Thymus (tissue), 11 donors: ENCODE measurements at regions not wholly inside any gene's neighbourhood (a gene's known extent, or its start where the extent isn't known, plus 50 kb on each side); places are given as distances from the start of the nearest gene placed in this dataset.

Experiments
- DNase-seq, 9 donors: peaks; one replicate each; pipeline ENCODE4 v3.0.0-alpha.2; 2013; ENCODE audit warnings: low spot score in 9 of 9, low read depth in 6 of 9, missing footprints in 1 of 9
- H3K27ac ChIP-seq, 2 donors: one replicate each; pipeline ENCODE4 v1.5.1; 2013; ENCODE audit warnings: control low read depth in 1 of 2, low read depth in 1 of 2, low read length in 1 of 2, mild to moderate bottlenecking in 1 of 2, moderate library complexity in 1 of 2
- H3K27me3 ChIP-seq, 2 donors: one replicate each; pipeline ENCODE4 v1.5.1; 2013; ENCODE audit warnings: low read length in 1 of 2; ENCODE audit not compliant: control insufficient read depth in 2 of 2, insufficient read depth in 1 of 2
- H3K36me3 ChIP-seq, 2 donors: one replicate each; pipeline ENCODE4 v1.5.1; 2013; ENCODE audit warnings: low read length in 1 of 2, mild to moderate bottlenecking in 1 of 2, moderate library complexity in 1 of 2; ENCODE audit not compliant: control insufficient read depth in 2 of 2, insufficient read depth in 2 of 2
- H3K4me1 ChIP-seq, 2 donors: one replicate each; pipeline ENCODE4 v1.5.1; 2013; ENCODE audit warnings: low read length in 2 of 2; ENCODE audit not compliant: control insufficient read depth in 2 of 2, insufficient read depth in 2 of 2
- H3K4me3 ChIP-seq, 2 donors: one replicate each; pipeline ENCODE4 v1.5.1; 2013; ENCODE audit warnings: low read length in 2 of 2, control low read depth in 1 of 2, mild to moderate bottlenecking in 1 of 2
- H3K9me3 ChIP-seq, 2 donors: one replicate each; pipeline ENCODE4 v1.5.1; 2013; ENCODE audit warnings: low read length in 1 of 2, mild to moderate bottlenecking in 1 of 2; ENCODE audit not compliant: control insufficient read depth in 2 of 2, insufficient read depth in 1 of 2
- WGBS: extraction: QIAGEN DNeasy Blood & Tissue Kit; methylation state at CpG from one replicate; pipeline ENCODE4 v1.1.7; 2013; 5-methylcytosine and 5-hydroxymethylcytosine counted together
- donor health status: healthy.

DNA sequence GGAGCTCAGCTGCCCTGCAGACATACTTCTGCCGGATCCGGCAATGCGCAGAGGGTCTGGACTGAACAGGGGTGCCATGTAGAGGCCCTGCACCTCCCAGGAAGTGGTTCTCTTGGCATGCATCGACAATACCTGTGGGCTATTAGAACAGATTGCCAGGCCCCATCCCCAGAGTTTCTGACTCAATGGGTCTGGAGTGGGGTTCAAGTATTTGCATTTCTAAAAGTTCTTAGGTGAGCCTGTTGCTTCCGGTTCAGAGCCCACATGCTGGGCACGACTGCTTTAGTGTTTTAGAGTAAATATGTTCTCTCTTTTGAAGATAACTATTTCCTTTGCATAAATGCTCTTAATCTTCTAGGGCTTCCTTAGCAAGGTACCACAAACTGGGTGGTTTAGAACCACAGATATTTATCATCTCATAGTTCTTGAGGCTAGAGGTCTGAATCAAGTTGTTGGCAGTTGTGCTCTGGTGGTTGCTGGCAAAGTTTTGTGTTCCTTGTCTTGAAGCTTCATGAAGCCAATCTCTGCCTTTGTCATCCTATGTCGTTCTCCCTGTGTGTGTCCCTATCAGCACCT is 435.5 kb downstream of the TCERG1L start:
- H3K27ac ChIP-seq, result no peak overlapping the region
- no peaks in the 10 kb centered on the region for H3K36me3 ChIP-seq
- no peaks in the 10 kb centered on the region for H3K27me3 ChIP-seq
- no peak overlapping the region for H3K4me3 ChIP-seq
- DNase-seq, result no peak
- H3K4me1 ChIP-seq, result no peaks in the 10 kb centered on the region
- H3K9me3 ChIP-seq, result no peaks in the 10 kb centered on the region
- WGBS, result 80% methylated on average over 7 of the region's 7 CpGs

DNA sequence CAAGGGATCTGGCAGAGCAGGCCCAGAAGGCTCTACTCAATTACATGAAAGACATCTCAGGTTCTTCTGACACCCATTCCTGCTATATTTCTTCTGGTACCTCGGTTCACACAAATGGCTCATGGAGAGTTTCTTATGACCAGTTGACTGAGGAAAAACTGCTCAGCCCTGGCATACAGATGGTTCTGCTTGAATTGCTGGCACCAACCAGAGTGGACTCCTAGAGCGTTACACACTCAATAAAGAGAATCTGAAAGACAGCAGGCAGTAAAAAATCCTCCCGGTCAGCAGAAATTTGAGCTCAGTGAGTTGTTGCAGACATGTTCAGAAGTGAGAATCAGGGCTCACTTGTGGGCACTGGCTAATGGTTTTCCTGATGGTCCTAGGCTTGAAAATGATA is 434.4 kb downstream of the TCERG1L start:
- Histone ChIP-seq H3K36me3 (no peaks in the 10 kb centered on the region), H3K4me1 (no peaks in the 10 kb centered on the region), H3K9me3 (no peaks in the 10 kb centered on the region), H3K27me3 (no peaks in the 10 kb centered on the region), H3K27ac (no peak overlapping the region), H3K4me3 (no peak overlapping the region)
- WGBS, result 84% methylated on average over 3 of the region's 3 CpGs
- no peak for DNase-seq

DNA sequence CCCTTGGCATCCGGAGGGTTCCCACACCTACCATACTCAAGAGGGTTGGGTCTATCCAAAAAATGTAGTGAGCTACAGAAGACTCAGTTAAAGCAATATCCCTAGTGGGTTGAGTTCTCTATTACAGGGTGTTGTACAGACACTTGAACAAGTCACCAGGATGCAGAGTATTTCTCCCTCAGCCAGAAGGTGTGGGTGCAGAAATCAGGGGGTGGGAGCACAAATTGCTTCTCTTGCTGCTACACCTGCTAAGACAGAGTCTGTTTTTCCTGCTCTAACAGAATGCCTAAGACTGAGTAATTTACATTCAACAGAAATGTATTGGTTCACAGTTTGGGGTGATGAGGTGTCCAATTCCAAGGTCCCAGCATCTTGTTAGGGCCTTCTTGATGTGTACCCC is 433.4 kb downstream of the TCERG1L start:
- H3K27ac ChIP-seq, result no peak overlapping the region
- H3K4me1 ChIP-seq, result no peaks in the 10 kb centered on the region
- no peak overlapping the region for H3K4me3 ChIP-seq
- H3K9me3 ChIP-seq, result no peaks in the 10 kb centered on the region
- no peaks in the 10 kb centered on the region for H3K27me3 ChIP-seq
- no peaks in the 10 kb centered on the region for H3K36me3 ChIP-seq
- no peak for DNase-seq
- WGBS, result 98% methylated on average over 1 of the region's 1 CpG

DNA sequence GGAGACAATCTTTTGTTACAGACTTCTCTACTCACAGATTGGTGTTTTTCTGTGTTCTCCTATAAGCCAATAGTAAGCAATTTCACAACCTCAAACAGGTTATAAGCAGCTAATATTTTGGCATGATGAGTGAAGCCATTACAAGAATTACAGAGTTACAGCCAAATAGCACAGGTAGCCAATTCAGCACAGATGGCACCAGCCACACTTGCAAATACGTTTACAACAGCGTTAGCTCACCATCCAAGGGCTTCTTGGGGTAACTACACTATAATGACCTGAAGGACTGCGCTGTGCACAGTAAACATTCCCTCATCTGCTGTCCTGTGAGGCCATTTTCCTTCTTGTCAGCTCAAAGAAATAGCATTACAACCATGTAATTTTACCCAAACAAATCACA is 428.6 kb downstream of the TCERG1L start:
- no peaks in the 10 kb centered on the region for H3K9me3 ChIP-seq
- H3K36me3 ChIP-seq, result no peaks in the 10 kb centered on the region
- peaks cover 0 to 2% of the 10 kb centered on the region in 2 donors for H3K27me3 ChIP-seq
- WGBS, result 81% methylated on average over 3 of the region's 3 CpGs
- peaks cover 0 to 2% of the 10 kb centered on the region in 2 donors for H3K4me1 ChIP-seq
- H3K27ac ChIP-seq, result no peak overlapping the region
- DNase-seq, result no peak
- no peak overlapping the region for H3K4me3 ChIP-seq

DNA sequence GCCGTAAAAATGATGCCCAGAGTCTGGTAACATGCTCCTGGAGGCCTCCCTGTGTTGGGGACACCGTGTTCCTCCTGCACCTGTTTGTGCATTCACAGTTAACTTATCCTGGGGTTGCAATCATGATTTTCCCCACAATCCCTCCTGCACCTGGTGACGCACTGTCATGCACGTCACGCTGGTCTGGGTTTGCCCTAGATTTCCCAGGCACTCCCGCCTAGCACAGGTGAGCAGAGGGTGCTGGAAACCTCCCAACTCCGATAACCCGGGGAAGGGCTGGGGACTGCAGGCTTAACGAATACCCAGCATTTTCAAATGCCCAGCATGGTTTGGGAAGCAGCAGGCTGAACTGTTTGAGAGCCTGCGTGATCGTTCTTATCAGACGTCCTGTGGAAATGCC is 427.1 kb downstream of the TCERG1L start:
- Histone ChIP-seq H3K36me3 (no peaks in the 10 kb centered on the region), H3K27me3 (peaks cover 0 to 2% of the 10 kb centered on the region in 2 donors), H3K9me3 (no peaks in the 10 kb centered on the region), H3K4me3 (no peak overlapping the region), H3K27ac (no peak overlapping the region), H3K4me1 (peaks cover 0 to 2% of the 10 kb centered on the region in 2 donors)
- 80% methylated on average over 12 of the region's 12 CpGs for WGBS
- no peak for DNase-seq

DNA sequence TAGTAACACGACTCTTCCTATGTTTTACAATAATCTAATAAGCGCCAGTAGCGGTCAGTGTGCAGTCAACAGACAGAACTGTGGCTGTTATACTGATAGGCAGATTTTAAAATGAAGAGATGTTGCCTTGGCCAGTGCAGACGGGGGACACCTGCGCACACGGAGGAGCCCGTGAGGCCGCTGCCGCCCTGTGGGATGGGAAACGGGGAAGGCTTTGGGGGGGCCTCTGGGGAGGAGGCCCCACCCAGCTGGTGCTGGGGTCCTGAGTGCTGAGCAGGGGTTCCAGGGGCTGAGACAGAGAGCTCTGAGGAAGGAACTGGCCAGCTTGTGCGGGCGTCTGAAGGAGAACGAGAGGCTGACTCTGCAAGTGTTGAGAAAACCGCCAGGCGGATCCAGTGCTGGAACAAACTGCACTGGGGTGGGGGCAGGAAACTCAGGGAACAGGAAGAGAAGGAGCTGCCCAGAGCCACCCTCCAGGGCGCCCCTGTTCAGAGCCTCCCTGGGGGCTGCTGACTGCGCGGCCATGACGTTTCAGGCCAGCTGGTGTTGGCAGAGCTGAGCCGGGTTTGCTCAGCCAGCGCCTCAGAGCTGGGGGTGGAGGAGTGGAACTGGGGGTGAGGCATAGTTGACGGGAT is 426.4 kb downstream of the TCERG1L start:
- no peak overlapping the region for H3K4me3 ChIP-seq
- DNase-seq, result no peak
- H3K36me3 ChIP-seq, result no peaks in the 10 kb centered on the region
- no peak overlapping the region for H3K27ac ChIP-seq
- WGBS, result 47% methylated on average over 22 of the region's 22 CpGs
- no peaks in the 10 kb centered on the region for H3K9me3 ChIP-seq
- peaks cover 0 to 2% of the 10 kb centered on the region in 2 donors for H3K4me1 ChIP-seq
- H3K27me3 ChIP-seq, result peaks cover 0 to 2% of the 10 kb centered on the region in 2 donors

DNA sequence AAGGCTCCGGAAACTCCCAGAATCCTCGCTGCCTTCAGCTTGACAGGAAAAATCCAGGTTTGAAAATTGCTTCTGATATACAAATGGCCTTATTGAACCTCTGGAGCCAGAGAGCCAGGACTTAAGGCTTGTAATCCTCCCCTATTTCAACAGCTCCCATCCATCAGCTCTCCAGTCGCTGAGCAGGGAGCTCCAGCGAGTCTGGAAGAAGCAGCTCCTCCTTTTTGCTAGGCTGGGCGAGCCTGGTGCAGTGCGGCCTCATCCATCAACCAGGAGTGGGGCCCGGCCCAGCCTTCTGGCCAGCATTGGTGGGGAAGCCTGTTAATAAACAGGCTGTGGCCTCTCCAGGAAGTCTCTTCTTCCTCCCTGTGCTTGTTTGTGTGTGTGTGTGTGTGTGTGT is 424.4 kb downstream of the TCERG1L start:
- no peak for DNase-seq
- Histone ChIP-seq H3K4me3 (no peak overlapping the region), H3K27ac (no peak overlapping the region), H3K27me3 (peaks cover 0 to 2% of the 10 kb centered on the region in 2 donors), H3K36me3 (no peaks in the 10 kb centered on the region), H3K9me3 (peaks cover 0 to 1% of the 10 kb centered on the region in 2 donors), H3K4me1 (peaks cover 0 to 2% of the 10 kb centered on the region in 2 donors)
- WGBS, result 69% methylated on average over 7 of the region's 7 CpGs

DNA sequence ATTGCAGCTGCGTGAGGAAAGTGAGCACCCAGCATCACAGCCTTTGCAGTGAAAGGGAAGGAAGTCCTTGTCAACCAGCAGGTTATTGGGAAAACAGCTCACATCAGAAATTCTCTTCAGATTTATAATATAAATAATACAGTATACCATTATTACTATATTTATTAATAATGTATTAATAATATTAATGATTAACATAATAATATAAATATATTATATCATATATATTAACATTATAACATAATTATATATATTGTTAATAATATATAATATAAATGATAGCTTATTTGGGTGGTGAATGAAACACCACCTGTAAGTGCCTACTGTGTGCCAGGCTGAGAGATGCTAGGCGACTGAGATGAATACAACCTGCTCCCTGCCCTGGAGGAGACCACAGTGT is 423.0 kb downstream of the TCERG1L start:
- Histone ChIP-seq H3K27me3 (peaks cover 0 to 2% of the 10 kb centered on the region in 2 donors), H3K36me3 (no peaks in the 10 kb centered on the region), H3K4me3 (no peak overlapping the region), H3K27ac (no peak overlapping the region), H3K9me3 (peaks cover 0 to 1% of the 10 kb centered on the region in 2 donors), H3K4me1 (peaks cover 0 to 2% of the 10 kb centered on the region in 2 donors)
- DNase-seq, result no peak
- WGBS, result 64% methylated on average over 2 of the region's 2 CpGs

DNA sequence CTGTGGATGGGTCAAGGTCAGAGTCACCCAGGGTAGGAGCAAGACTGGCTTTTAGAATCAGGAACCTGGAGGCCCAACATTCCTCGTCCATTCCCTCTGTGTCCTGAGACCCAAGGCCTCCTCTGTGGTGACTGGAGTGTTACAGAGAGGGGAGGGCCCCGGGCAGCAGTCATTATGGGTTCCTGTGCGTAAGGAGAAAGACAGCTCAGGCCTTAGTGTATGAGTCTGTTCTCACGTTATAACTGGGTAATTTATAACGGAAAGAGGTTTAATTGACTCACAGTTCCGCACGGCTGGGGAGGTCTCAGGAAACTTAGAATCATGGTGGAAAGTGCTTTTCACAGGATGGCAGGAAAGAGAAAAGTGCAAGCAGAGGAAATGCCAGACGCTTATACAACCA is 422.3 kb downstream of the TCERG1L start:
- Histone ChIP-seq H3K27me3 (peaks cover 0 to 2% of the 10 kb centered on the region in 2 donors), H3K4me1 (peaks cover 0 to 2% of the 10 kb centered on the region in 2 donors), H3K36me3 (no peaks in the 10 kb centered on the region), H3K4me3 (no peak overlapping the region), H3K27ac (no peak overlapping the region), H3K9me3 (peaks cover 0 to 1% of the 10 kb centered on the region in 2 donors)
- no peak for DNase-seq
- 60% methylated on average over 8 of the region's 8 CpGs for WGBS
